ENCODE measurements at regions not wholly inside any gene's neighbourhood (a gene's known extent, or its start where the extent isn't known, plus 50 kb on each side); places are given as distances from the start of the nearest gene placed in this dataset.

DNA sequence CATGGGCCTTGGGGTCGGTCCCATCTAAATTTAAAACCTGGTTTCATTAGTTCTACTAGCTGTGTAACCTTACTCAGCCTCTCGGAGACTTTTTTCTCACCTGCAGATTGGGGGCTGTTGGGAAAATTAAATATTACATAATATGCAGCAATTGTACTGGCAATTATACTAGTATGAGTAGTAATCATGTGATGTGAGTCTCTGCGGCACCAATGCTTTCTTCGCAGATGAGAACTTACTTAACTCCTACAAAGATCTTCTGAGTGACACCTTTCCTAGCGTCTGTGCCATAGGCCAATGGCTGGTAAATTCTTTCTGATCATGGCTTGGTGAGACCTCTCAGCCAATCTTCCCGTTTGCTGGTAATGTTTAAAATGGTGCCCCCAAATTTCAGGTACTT lies 391.3 kb downstream of the NXPE2 start:
- TF ChIP-seq EZH2 (IDR thresholded peaks at IDR 0.05; ENCODE audit: low read depth): no peak
- TF ChIP-seq, protein P1, sequence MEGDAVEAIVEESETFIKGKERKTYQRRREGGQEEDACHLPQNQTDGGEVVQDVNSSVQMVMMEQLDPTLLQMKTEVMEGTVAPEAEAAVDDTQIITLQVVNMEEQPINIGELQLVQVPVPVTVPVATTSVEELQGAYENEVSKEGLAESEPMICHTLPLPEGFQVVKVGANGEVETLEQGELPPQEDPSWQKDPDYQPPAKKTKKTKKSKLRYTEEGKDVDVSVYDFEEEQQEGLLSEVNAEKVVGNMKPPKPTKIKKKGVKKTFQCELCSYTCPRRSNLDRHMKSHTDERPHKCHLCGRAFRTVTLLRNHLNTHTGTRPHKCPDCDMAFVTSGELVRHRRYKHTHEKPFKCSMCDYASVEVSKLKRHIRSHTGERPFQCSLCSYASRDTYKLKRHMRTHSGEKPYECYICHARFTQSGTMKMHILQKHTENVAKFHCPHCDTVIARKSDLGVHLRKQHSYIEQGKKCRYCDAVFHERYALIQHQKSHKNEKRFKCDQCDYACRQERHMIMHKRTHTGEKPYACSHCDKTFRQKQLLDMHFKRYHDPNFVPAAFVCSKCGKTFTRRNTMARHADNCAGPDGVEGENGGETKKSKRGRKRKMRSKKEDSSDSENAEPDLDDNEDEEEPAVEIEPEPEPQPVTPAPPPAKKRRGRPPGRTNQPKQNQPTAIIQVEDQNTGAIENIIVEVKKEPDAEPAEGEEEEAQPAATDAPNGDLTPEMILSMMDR (conservative IDR thresholded peaks at IDR 0.05): no peak

Data from PC-9 (cell line).